K562 (cell line): ENCODE measurements at regions not wholly inside any gene's neighbourhood (a gene's known extent, or its start where the extent isn't known, plus 50 kb on each side); places are given as distances from the start of the nearest gene placed in this dataset.

Experiments
- ATAC-seq: fragments of 200-7000 bp; cut with Tn5 transposase; 3 replicates; pipeline ENCODE4 v1.9.1; 2020; ENCODE audit warnings: moderate library complexity
- BruUV-seq: library from RNA; stranded (reverse); fragments of 400-500 nt; replicated peaks from 2 replicates; lab custom pipeline; 2021; lab: Mats Ljungman, UMichigan
- CTCF ChIA-PET: fragments of 300-600 bp; formaldehyde crosslinking; extraction: SDS; loops from one replicate; lab custom pipeline; 2021; ENCODE audit warnings: low intra/inter-chr PET ratio; lab: Yijun Ruan, JAX
- POLR2A ChIA-PET: fragments of 300-600, 350-650 bp; sonication (Branson Sonifier 250); formaldehyde crosslinking; extraction: SDS; loops from one replicate; lab custom pipeline; 2021; ENCODE audit warnings: antibody characterized with exemption, inconsistent platforms; lab: Yijun Ruan, JAX
- DNase-seq, 4 experiments: peaks; one replicate each; pipeline versions ENCODE4 v3.0.0 to v3.0.0-alpha.2; 2011 to 2018; ENCODE audit warnings: low spot score in 3 of 4, mixed read lengths in 3 of 4; ENCODE audit errors: extremely low read depth in 1 of 4
- FAIRE-seq: peaks from 2 replicates; lab custom pipeline; 2011; peaks lifted over from hg19 to GRCh38; lab: Jason Lieb, UNC
- H2AFZ ChIP-seq: 2 replicates; pipeline ENCODE4 v1.6.0; 2011; ENCODE audit warnings: low read depth, low read length, control low read depth, inconsistent platforms
- H3K27ac ChIP-seq: fragments of 200-600 bp; 3 replicates; pipeline ENCODE4 v1.8.0; 2011; ENCODE audit warnings: low read depth, mild to moderate bottlenecking, control low read depth, inconsistent platforms, low read length, moderate library complexity, mixed read lengths; ENCODE audit errors: extremely low read depth
- H3K27me3 ChIP-seq, 2 experiments: fragments of 300-600 bp in 1 of 2; 2 replicates in 1 of 2; 3 replicates in 1 of 2; pipeline versions ENCODE4 v1.6.0 to v1.8.0; 2011; ENCODE audit warnings: inconsistent platforms in 2 of 2, low read length in 2 of 2, mild to moderate bottlenecking in 1 of 2, mixed read lengths in 1 of 2, moderate library complexity in 1 of 2; ENCODE audit not compliant: control insufficient read depth in 2 of 2, insufficient read depth in 2 of 2
- H3K36me3 ChIP-seq: fragments of 300-600 bp; 3 replicates; pipeline ENCODE4 v1.8.0; 2011; ENCODE audit warnings: mild to moderate bottlenecking, low read length, inconsistent platforms; ENCODE audit not compliant: control insufficient read depth, insufficient read depth
- H3K4me1 ChIP-seq, 2 experiments: fragments of 200-600 bp in 1 of 2; replicated peaks in 1 of 2; 2 replicates in 1 of 2; 3 replicates in 1 of 2; pipeline versions ENCODE4 v1.5.1 to v1.8.0; 2011; ENCODE audit warnings: inconsistent platforms in 2 of 2, low read length in 2 of 2, mild to moderate bottlenecking in 1 of 2, mixed read lengths in 1 of 2, moderate library complexity in 1 of 2; ENCODE audit not compliant: control insufficient read depth in 2 of 2, insufficient read depth in 2 of 2
- H3K4me2 ChIP-seq: 2 replicates; pipeline ENCODE4 v1.6.1; 2011; ENCODE audit warnings: low read length, control low read depth, inconsistent platforms, mixed read lengths; ENCODE audit not compliant: insufficient read depth
- H3K4me3 ChIP-seq: fragments of 200-600 bp; sonication (generic), shearing (Covaris generic); 2 replicates; pipeline ENCODE4 v1.5.1; 2016; ENCODE audit warnings: control low read depth, inconsistent platforms
- H3K79me2 ChIP-seq: fragments of 200-600 bp; 3 replicates; pipeline ENCODE4 v1.8.0; 2011; ENCODE audit warnings: low read length, inconsistent platforms; ENCODE audit not compliant: control insufficient read depth, insufficient read depth
- H3K9ac ChIP-seq, 2 experiments: 2 replicates each; pipeline versions ENCODE4 v1.6.0 to v1.6.1; 2011; ENCODE audit warnings: low read depth in 2 of 2, low read length in 2 of 2, control low read depth in 1 of 2, inconsistent platforms in 1 of 2, mild to moderate bottlenecking in 1 of 2, mixed read lengths in 1 of 2; ENCODE audit not compliant: insufficient read depth in 1 of 2
- H3K9me1 ChIP-seq: one replicate; pipeline ENCODE4 v1.6.0; 2011; ENCODE audit warnings: inconsistent platforms, mild to moderate bottlenecking, low read length, moderate library complexity; ENCODE audit not compliant: control insufficient read depth, insufficient read depth
- H3K9me3 ChIP-seq: replicated peaks from 2 replicates; pipeline ENCODE4 v1.5.1; 2011; ENCODE audit warnings: low read depth, low read length, inconsistent platforms; ENCODE audit not compliant: control insufficient read depth, insufficient read depth
- H4K20me1 ChIP-seq: replicated peaks from 2 replicates; pipeline ENCODE4 v1.6.1; 2011; ENCODE audit warnings: low read length, inconsistent platforms, mixed read lengths; ENCODE audit not compliant: control insufficient read depth, insufficient read depth
- ARID1B ChIP-seq: fragments of 450-650 bp; IDR thresholded peaks from 2 replicates; pipeline ENCODE4 v1.6.1; 2016; ENCODE audit warnings: antibody characterized with exemption, mild to moderate bottlenecking, inconsistent platforms
- ATF4 ChIP-seq: fragments of 450-650 bp; formaldehyde crosslinking; IDR thresholded peaks from 2 replicates; pipeline ENCODE4 v1.4.0; 2022; ENCODE audit warnings: mild to moderate bottlenecking, moderate library complexity
- BRF2 ChIP-seq: IDR thresholded peaks from 3 replicates; pipeline ENCODE4 v1.6.1; 2011; ENCODE audit warnings: borderline replicate concordance, mild to moderate bottlenecking; ENCODE audit not compliant: insufficient read length, insufficient read depth
- CBX1 ChIP-seq: sonication (generic); IDR thresholded peaks from 2 replicates; pipeline ENCODE4 v1.6.1; 2016; ENCODE audit warnings: antibody characterized with exemption, low read depth, mild to moderate bottlenecking
- CREB3L1 ChIP-seq: fragments of 450-650 bp; IDR thresholded peaks from 2 replicates; pipeline ENCODE4 v1.6.1; 2014; ENCODE audit warnings: low read depth, mild to moderate bottlenecking, moderate library complexity, borderline replicate concordance
- EGR1 ChIP-seq: fragments of 450-650 bp; conservative IDR thresholded peaks from 2 replicates; pipeline ENCODE4 v1.6.1; 2017; ENCODE audit warnings: mild to moderate bottlenecking
- FOXK1 ChIP-seq: sonication (generic); formaldehyde crosslinking; IDR thresholded peaks from 2 replicates; pipeline ENCODE4 v1.8.0; 2022; ENCODE audit warnings: missing genetic modification reagents, mild to moderate bottlenecking, borderline replicate concordance
- GATAD2A ChIP-seq: fragments of 450-650 bp; IDR thresholded peaks from 2 replicates; pipeline ENCODE4 v1.6.1; 2017
- HCFC1 ChIP-seq: IDR thresholded peaks from 2 replicates; pipeline ENCODE4 v1.6.1; 2012; ENCODE audit warnings: low read depth, low read length, improper control_type of control experiment
- HNRNPUL1 ChIP-seq: fragments of 200-400 bp; formaldehyde crosslinking; IDR thresholded peaks from 2 replicates; pipeline ENCODE4 v1.6.1; 2017; ENCODE audit warnings: low read length
- JUND ChIP-seq, 2 experiments: IDR thresholded peaks; 2 replicates in 1 of 2; 3 replicates in 1 of 2; pipeline ENCODE4 v1.6.1; 2011; ENCODE audit warnings: borderline replicate concordance in 2 of 2, low read depth in 2 of 2, low read length in 2 of 2, improper control_type of control experiment in 1 of 2, missing biosample characterization in 1 of 2, missing genetic modification characterization in 1 of 2, missing genetic modification reagents in 1 of 2
- KHSRP ChIP-seq: fragments of 450-650 bp; IDR thresholded peaks from 2 replicates; pipeline ENCODE4 v1.6.1; 2017
- MEF2A ChIP-seq: IDR thresholded peaks from 2 replicates; pipeline ENCODE4 v1.6.1; 2011; ENCODE audit warnings: low read depth, mild to moderate bottlenecking, low read length, moderate library complexity; ENCODE audit not compliant: control insufficient read depth
- NEUROD1 ChIP-seq: fragments of 150-350 bp; IDR thresholded peaks from 2 replicates; pipeline ENCODE4 v1.6.1; 2014; ENCODE audit warnings: borderline replicate concordance, low read length, low read depth; ENCODE audit not compliant: partially characterized antibody
- NR2F6 ChIP-seq: fragments of 450-650 bp; formaldehyde crosslinking; IDR thresholded peaks from 2 replicates; pipeline ENCODE4 v1.4.0; 2020; ENCODE audit warnings: mild to moderate bottlenecking
- RBM14 ChIP-seq: fragments of 200-400 bp; formaldehyde crosslinking; IDR thresholded peaks from 2 replicates; pipeline ENCODE4 v1.6.1; 2018; ENCODE audit warnings: low read depth, mild to moderate bottlenecking, low read length, moderate library complexity, borderline replicate concordance; ENCODE audit not compliant: insufficient read depth
- RBM22 ChIP-seq: fragments of 200-400 bp; formaldehyde crosslinking; IDR thresholded peaks from 2 replicates; pipeline ENCODE4 v1.6.1; 2018; ENCODE audit warnings: low read length, low read depth; ENCODE audit not compliant: poor library complexity, severe bottlenecking
- SRSF9 ChIP-seq: fragments of 200-400 bp; formaldehyde crosslinking; IDR thresholded peaks from 2 replicates; pipeline ENCODE4 v1.6.1; 2017; ENCODE audit warnings: low read depth, low read length, borderline replicate concordance
- ZC3H11A ChIP-seq: IDR thresholded peaks from 2 replicates; pipeline ENCODE4 v1.6.1; 2012; ENCODE audit warnings: low read depth, low read length, improper control_type of control experiment
- ZNF324 ChIP-seq: fragments of 250-450 bp; sonication (Bioruptor Pico); IDR thresholded peaks from 2 replicates; pipeline ENCODE4 v1.4.0; 2020; ENCODE audit warnings: mild to moderate bottlenecking
- ZNF507 ChIP-seq: conservative IDR thresholded peaks from 2 replicates; pipeline ENCODE4 v1.6.1; 2017; ENCODE audit warnings: missing genetic modification characterization, missing compliant biosample characterization
- WGBS: fragments of 100-300 bp; shearing (Covaris generic); methylation state at CpG from one replicate; pipeline ENCODE4 v1.1.6; 2016; ENCODE audit warnings: low coverage, mixed read lengths; ENCODE audit not compliant: insufficient coverage; ENCODE audit errors: missing lambda C conversion rate; 5-methylcytosine and 5-hydroxymethylcytosine counted together
- in situ Hi-C: fragments of 300-500 bp; cut with MboI; formaldehyde crosslinking; loops from 4 replicates; pipeline ENCODE4 v1.15.0; 2018; ENCODE audit warnings: inconsistent platforms, mixed read lengths
- intact Hi-C: fragments of 100-400 bp; cut with micrococcal nuclease; formaldehyde crosslinking; loops from 2 replicates; pipeline ENCODE4 v1.14.2; 2022

GRCh38 chr2:51490576-51491234, 458.8 kb upstream of the NRXN1 start (continued):
- TF ChIP-seq ZC3H11A = no peak
- no peak for TF ChIP-seq JUND (IDR thresholded peaks at IDR 0.05; ENCODE audit: borderline replicate concordance, low read depth, low read length)
- TF ChIP-seq JUND (tag; IDR thresholded peaks at IDR 0.05; ENCODE audit: borderline replicate concordance, low read depth, low read length) = no peak
- no peak for TF ChIP-seq MEF2A
- no peak for TF ChIP-seq NEUROD1
- no peak for TF ChIP-seq FOXK1
- no peak for TF ChIP-seq KHSRP
- no peak for TF ChIP-seq ZNF507 (tag)
- no peak for TF ChIP-seq CBX1

GRCh38 chr2:51484605-51485004, 452.7 kb upstream of the NRXN1 start:
- DNase-seq (no peak), FAIRE-seq (no peak), ATAC-seq (no peak)
- H3K36me3 ChIP-seq = no peaks in the 10 kb centered on the region
- BruUV-seq = no TSS peak
- in situ Hi-C loops (no loop called here), intact Hi-C loops (no loop called here)
- H3K4me2 ChIP-seq = no peak overlapping the region
- no peak overlapping the region for H3K9ac ChIP-seq
- H3K9me3 ChIP-seq = no peaks in the 10 kb centered on the region; the same call in 1 of the 2 replicates
- no peak overlapping the region for H3K27ac ChIP-seq
- no peaks in the 10 kb centered on the region for H3K4me1 ChIP-seq
- H3K27me3 ChIP-seq = no peaks in the 10 kb centered on the region
- no peaks in the 10 kb centered on the region for H3K79me2 ChIP-seq
- no peaks in the 10 kb centered on the region for H4K20me1 ChIP-seq
- ChIA-PET POLR2A (no interaction called here), CTCF (no interaction called here)
- no peak overlapping the region for H2AFZ ChIP-seq
- H3K4me3 ChIP-seq = no peak overlapping the region
- TF ChIP-seq GATAD2A (no peak), ZNF324 (CRISPR knock-in tag) (no peak), ARID1B (no peak), CREB3L1 (no peak), EGR1 (no peak), NR2F6 (CRISPR knock-in tag) (no peak), RBM22 (no peak), RBM14 (no peak), HCFC1 (no peak), SRSF9 (no peak), HNRNPUL1 (no peak), BRF2 (no peak), ATF4 (CRISPR knock-in tag) (no peak)
- WGBS = 4% methylated on average over 2 of the region's 2 CpGs
- H3K9me1 ChIP-seq = no peaks in the 10 kb centered on the region
